ELR (cell line): ENCODE measurements at regions not wholly inside any gene's neighbourhood (a gene's known extent, or its start where the extent isn't known, plus 50 kb on each side); places are given as distances from the start of the nearest gene placed in this dataset.
"Not testable (repeated sequence)": the region's sequence is repeated elsewhere in the genome, so short reads cannot be mapped to it uniquely, and the experiment has no call there.

Experiments
- DNase-seq: peaks from one replicate; pipeline ENCODE4 v3.0.0-alpha.2; 2015; ENCODE audit warnings: low read depth

- DNase-seq = no peak
Measured at GRCh38 chr14:40368314-40368713, 936.1 kb upstream of the FBXO33 start.

- DNase-seq = no peak
Measured at GRCh38 chr14:40367717-40368116, 935.5 kb upstream of the FBXO33 start.

GRCh38 chr14:40365305-40365704 lies 933.1 kb upstream of the FBXO33 start:
- DNase-seq = no peak

- no peak for DNase-seq
Measured at GRCh38 chr14:40362856-40363255, 930.6 kb upstream of the FBXO33 start.

GRCh38 chr14:40354754-40355153 lies 922.5 kb upstream of the FBXO33 start:
- DNase-seq = no peak

- DNase-seq = not testable (repeated sequence)
Measured at GRCh38 chr14:40348104-40348503, 915.9 kb upstream of the FBXO33 start.

GRCh38 chr14:40347675-40348074 lies 915.4 kb upstream of the FBXO33 start:
- DNase-seq = no peak

- DNase-seq = no peak
Measured at GRCh38 chr14:40346275-40346674, 914.0 kb upstream of the FBXO33 start.

GRCh38 chr14:40345334-40345733 lies 913.1 kb upstream of the FBXO33 start:
- no peak for DNase-seq

- no peak for DNase-seq
Measured at GRCh38 chr14:40340708-40341107, 908.5 kb upstream of the FBXO33 start.

GRCh38 chr14:40336846-40337245 lies 904.6 kb upstream of the FBXO33 start:
- no peak for DNase-seq

GRCh38 chr14:40326519-40326918 lies 894.3 kb upstream of the FBXO33 start:
- not testable (repeated sequence) for DNase-seq

- no peak for DNase-seq
Measured at GRCh38 chr14:40318211-40318719, 886.0 kb upstream of the FBXO33 start.

GRCh38 chr14:40317690-40318089 lies 885.5 kb upstream of the FBXO33 start:
- no peak for DNase-seq

- DNase-seq = no peak
Measured at GRCh38 chr14:40312296-40312695, 880.1 kb upstream of the FBXO33 start.

- no peak for DNase-seq
Measured at GRCh38 chr14:40309124-40309523, 876.9 kb upstream of the FBXO33 start.

- no peak for DNase-seq
Measured at GRCh38 chr14:40308240-40308639, 876.0 kb upstream of the FBXO33 start.

- no peak for DNase-seq
Measured at GRCh38 chr14:40296821-40297220, 864.6 kb upstream of the FBXO33 start.

- DNase-seq = no peak
Measured at GRCh38 chr14:40292664-40293063, 860.4 kb upstream of the FBXO33 start.

GRCh38 chr14:40282196-40282595 lies 850.0 kb upstream of the FBXO33 start:
- no peak for DNase-seq

- no peak for DNase-seq
Measured at GRCh38 chr14:40280652-40281051, 848.4 kb upstream of the FBXO33 start.

- DNase-seq = no peak
Measured at GRCh38 chr14:40273417-40273816, 841.2 kb upstream of the FBXO33 start.

GRCh38 chr14:40271480-40271879 lies 839.2 kb upstream of the FBXO33 start:
- DNase-seq = no peak

GRCh38 chr14:40269436-40269835 lies 837.2 kb upstream of the FBXO33 start:
- no peak for DNase-seq

- no peak for DNase-seq
Measured at GRCh38 chr14:40268236-40268635, 836.0 kb upstream of the FBXO33 start.
